GM10248 (cell line): ENCODE measurements at regions not wholly inside any gene's neighbourhood (a gene's known extent, or its start where the extent isn't known, plus 50 kb on each side); places are given as distances from the start of the nearest gene placed in this dataset.
"Not testable (repeated sequence)": the region's sequence is repeated elsewhere in the genome, so short reads cannot be mapped to it uniquely, and the experiment has no call there.

Experiments
- CTCF ChIA-PET: fragments of 300-600 bp; sonication (Branson Sonifier 250); formaldehyde crosslinking; extraction: SDS; loops from one replicate; lab custom pipeline; 2021; ENCODE audit warnings: antibody characterized with exemption; lab: Yijun Ruan, JAX
- POLR2A ChIA-PET: fragments of 350-650 bp; sonication (Branson Sonifier 250); formaldehyde crosslinking; extraction: SDS; loops from one replicate; lab custom pipeline; 2020; ENCODE audit warnings: antibody characterized with exemption; lab: Yijun Ruan, JAX
- DNase-seq: peaks from one replicate; pipeline ENCODE4 v3.0.0; 2012; ENCODE audit errors: extremely low spot score
- TF ChIP-seq, protein P1 (sequence below): IDR thresholded peaks from 2 replicates; pipeline ENCODE4 v1.5.1; 2012; ENCODE audit warnings: mild to moderate bottlenecking, low read depth; ENCODE audit errors: extremely low read depth, missing control alignments, control extremely low read depth

DNA sequence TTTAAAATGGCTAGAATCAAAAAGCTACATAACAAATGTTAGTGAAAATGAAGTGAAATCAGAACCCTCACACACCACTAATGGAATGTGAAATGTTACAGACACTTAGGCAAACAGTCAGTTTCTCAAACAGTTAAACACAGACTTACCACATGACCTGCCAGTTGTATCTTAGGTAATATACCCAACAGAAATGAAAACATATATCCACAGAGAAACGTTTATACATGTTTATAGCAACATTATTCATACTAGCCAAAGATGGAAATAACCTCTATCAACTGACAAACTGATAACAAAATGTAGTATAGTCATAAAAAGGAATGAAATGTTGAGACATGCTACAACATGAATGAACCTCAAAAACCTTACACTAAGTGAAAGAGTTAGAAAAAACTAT is 131.5 kb upstream of the TRPC6 start:
- POLR2A ChIA-PET: no interaction called here
- TF ChIP-seq, protein P1, sequence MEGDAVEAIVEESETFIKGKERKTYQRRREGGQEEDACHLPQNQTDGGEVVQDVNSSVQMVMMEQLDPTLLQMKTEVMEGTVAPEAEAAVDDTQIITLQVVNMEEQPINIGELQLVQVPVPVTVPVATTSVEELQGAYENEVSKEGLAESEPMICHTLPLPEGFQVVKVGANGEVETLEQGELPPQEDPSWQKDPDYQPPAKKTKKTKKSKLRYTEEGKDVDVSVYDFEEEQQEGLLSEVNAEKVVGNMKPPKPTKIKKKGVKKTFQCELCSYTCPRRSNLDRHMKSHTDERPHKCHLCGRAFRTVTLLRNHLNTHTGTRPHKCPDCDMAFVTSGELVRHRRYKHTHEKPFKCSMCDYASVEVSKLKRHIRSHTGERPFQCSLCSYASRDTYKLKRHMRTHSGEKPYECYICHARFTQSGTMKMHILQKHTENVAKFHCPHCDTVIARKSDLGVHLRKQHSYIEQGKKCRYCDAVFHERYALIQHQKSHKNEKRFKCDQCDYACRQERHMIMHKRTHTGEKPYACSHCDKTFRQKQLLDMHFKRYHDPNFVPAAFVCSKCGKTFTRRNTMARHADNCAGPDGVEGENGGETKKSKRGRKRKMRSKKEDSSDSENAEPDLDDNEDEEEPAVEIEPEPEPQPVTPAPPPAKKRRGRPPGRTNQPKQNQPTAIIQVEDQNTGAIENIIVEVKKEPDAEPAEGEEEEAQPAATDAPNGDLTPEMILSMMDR: no peak
- no peak for DNase-seq
- CTCF ChIA-PET: interaction anchor here (1.1 kb wide), 1 partner anchor 25 kb away, joined by 4 read pairs; no protein-coding TSS in a partner anchor

DNA sequence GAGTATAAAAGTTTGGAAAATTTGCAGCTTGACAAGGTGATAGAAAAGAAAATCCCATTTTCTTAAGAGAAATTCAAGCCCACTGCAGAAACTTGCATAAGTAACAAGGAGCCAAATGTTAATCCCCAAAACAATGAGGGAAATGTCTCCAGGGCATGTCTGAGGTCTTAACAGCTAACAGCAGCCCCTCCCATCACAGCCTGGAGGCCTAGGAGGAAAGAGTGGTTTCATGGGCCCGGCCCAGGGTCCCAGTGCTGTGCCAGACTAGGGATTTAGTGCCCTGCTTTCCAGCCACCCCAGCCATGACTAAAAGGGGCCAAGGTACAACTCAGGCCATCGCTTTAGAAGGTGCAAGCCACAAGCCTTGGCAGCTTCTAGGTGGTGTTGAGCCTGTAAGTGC is 123.7 kb upstream of the TRPC6 start:
- ChIA-PET CTCF (no interaction called here), POLR2A (no interaction called here)
- TF ChIP-seq, protein P1: no peak
- no peak for DNase-seq

DNA sequence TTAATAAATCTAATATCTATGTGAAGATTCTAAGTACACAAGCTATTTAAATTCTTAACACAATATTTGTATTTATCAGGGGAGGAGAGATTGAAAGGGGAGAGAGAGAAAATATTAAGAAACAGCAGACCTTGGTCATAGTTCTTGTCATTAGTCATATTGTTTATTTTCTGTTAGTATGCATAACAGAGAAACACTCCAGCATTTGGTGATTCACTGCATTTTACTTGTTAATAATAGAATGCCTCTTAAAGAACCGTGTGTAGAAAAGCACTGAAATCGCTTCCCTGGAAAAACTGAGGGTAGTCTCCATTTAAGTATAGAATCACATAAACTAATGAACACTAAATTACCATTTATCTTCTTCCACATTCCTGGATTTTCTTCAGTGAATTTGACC is 122.7 kb upstream of the TRPC6 start:
- no peak for DNase-seq
- POLR2A ChIA-PET: no interaction called here

DNA sequence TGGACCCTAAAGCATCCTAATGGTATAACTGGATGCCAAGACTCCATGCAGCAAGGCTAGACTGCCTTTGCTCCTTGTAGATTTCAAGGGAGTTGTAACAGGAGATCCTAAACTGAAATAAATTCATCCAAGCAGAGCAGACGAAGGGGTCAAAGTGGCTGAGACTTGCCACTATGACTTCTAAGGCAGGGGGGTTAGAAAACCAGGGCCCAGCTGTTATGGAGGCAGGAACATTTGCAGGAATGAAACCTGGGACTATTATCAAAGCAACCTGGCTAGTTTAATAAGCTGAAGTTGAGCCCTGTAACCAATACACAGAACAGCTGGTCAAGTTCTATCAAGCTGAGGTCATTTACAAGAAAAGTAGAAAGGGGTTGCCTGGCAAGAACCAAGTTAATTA is 122.2 kb upstream of the TRPC6 start:
- ChIA-PET POLR2A (no interaction called here), CTCF (interaction anchor here (0.8 kb wide), 1 partner anchor 12 kb away, joined by 4 read pairs; no protein-coding TSS in a partner anchor)
- TF ChIP-seq, protein P1: no peak
- DNase-seq: no peak

More for the DNA sequence above, 122.7 kb upstream of the TRPC6 start:
- TF ChIP-seq, protein P1: no peak
- CTCF ChIA-PET: interaction anchor here (0.8 kb wide), 1 partner anchor 12 kb away, joined by 4 read pairs; no protein-coding TSS in a partner anchor

DNA sequence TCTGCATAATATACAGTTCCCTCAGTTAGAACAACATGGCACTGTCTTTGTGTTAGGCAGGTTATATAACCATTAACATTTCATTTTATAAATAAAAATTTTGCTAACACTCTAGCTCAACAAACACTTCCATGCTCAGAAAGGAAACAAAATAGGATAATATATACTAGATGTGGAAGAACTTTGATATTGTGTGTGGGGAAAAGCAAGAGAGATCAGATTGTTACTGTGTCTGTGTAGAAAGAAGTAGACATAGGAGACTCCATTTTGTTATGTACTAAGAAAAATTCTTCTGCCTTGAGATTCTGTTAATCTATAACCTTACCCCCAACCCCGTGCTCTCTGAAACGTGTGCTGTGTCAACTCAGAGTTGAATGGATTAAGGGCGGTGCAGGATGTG is 111.1 kb upstream of the TRPC6 start:
- DNase-seq, POLR2A ChIA-PET: not testable (repeated sequence)
- CTCF ChIA-PET: interaction anchor here (1.5 kb wide), 1 partner anchor 14 kb away, joined by 3 read pairs; no protein-coding TSS in a partner anchor

DNA sequence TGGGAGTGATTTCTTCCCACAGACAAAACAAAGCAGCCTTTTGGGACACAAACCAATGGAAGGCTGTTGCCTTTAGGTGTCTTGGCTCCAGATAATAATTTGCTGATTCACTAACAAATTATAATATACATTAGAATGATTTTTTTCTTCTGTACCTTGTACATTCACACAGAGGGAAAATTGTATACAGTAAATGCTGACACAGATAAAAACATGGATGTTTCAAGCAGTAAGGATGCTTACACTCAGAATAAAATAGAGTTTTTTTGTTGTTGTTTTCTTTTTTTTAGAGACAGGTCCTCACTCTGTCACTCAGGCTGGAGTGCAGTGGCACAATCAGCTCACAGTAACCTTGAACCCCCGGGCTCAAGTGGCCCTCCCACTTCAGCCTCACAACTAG is 109.2 kb upstream of the TRPC6 start:
- DNase-seq: no peak
- CTCF ChIA-PET: no interaction called here
- POLR2A ChIA-PET: no interaction called here
- TF ChIP-seq, protein P1: no peak

DNA sequence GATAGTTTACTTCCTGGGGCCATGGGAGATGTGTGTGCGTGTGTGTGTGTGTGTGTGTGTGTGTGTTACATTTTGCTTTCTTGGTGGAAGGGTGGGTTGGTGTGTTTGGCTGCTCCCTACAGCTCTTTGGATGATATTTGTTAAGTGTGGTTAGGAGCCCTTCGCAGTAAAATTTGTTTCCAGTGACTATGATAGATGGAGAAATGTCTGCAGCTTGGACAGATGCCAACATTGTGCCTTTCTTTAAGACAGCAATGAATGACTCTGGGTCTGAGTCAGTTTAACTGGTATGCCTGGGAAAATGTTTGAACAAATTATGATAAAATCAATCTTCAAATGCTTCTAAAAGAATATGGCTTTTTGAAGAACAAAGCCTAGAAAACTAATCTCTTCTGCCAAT is 102.7 kb upstream of the TRPC6 start:
- POLR2A ChIA-PET: no interaction called here
- TF ChIP-seq, protein P1: no peak

More for the DNA sequence above, 102.7 kb upstream of the TRPC6 start:
- CTCF ChIA-PET: interaction anchor here (1.1 kb wide), 1 partner anchor 10 kb away, joined by 4 read pairs; no protein-coding TSS in a partner anchor
- no peak for DNase-seq
